HepG2 (cell line): ENCODE measurements at regions not wholly inside any gene's neighbourhood (a gene's known extent, or its start where the extent isn't known, plus 50 kb on each side); places are given as distances from the start of the nearest gene placed in this dataset.

Experiments
- ATAC-seq: fragments of 200-7000 bp; cut with Tn5 transposase; 3 replicates; pipeline ENCODE4 v1.9.1; 2020; ENCODE audit warnings: mild to moderate bottlenecking, moderate library complexity
- BruUV-seq: library from RNA; stranded (reverse); fragments of 400-500 nt; replicated peaks from 2 replicates; lab custom pipeline; 2021; lab: Mats Ljungman, UMichigan
- CTCF ChIA-PET: fragments of 300-600 bp; formaldehyde crosslinking; extraction: SDS; loops from one replicate; lab custom pipeline; 2021; ENCODE audit warnings: low total read pairs, inconsistent platforms, low intra/inter-chr PET ratio; lab: Yijun Ruan, JAX
- POLR2A ChIA-PET: fragments of 350-600 bp; sonication (Branson Sonifier 250); formaldehyde crosslinking; loops from one replicate; lab custom pipeline; 2020; ENCODE audit warnings: antibody characterized with exemption, inconsistent platforms; lab: Yijun Ruan, JAX
- DNase-seq: peaks from one replicate; pipeline ENCODE4 v3.0.0-alpha.2; 2015; ENCODE audit warnings: low spot score
- FAIRE-seq: peaks from 3 replicates; lab custom pipeline; 2011; peaks lifted over from hg19 to GRCh38; lab: Jason Lieb, UNC
- H2AFZ ChIP-seq: one replicate; pipeline ENCODE4 v1.6.1; 2011; ENCODE audit warnings: low read length, inconsistent platforms
- H3K27ac ChIP-seq: fragments of 300-600 bp; 3 replicates; pipeline ENCODE4 v1.8.0; 2011; ENCODE audit warnings: mixed run types, mild to moderate bottlenecking, mixed read lengths, low read length, inconsistent platforms; ENCODE audit not compliant: insufficient read depth; ENCODE audit errors: extremely low read length
- H3K27me3 ChIP-seq, 2 experiments: fragments of 200-600 bp in 1 of 2; 2 replicates in 1 of 2; 3 replicates in 1 of 2; pipeline versions ENCODE4 v1.6.0 to v1.8.0; 2011; ENCODE audit warnings: low read length in 2 of 2, mild to moderate bottlenecking in 2 of 2, moderate library complexity in 2 of 2, inconsistent platforms in 1 of 2; ENCODE audit not compliant: insufficient read depth in 2 of 2, control insufficient read depth in 1 of 2
- H3K36me3 ChIP-seq, 2 experiments: fragments of 200-600 bp in 1 of 2; replicated peaks in 1 of 2; 2 replicates in 1 of 2; 3 replicates in 1 of 2; pipeline versions ENCODE4 v1.5.1 to v1.8.0; 2011; ENCODE audit warnings: low read length in 2 of 2, inconsistent platforms in 1 of 2; ENCODE audit not compliant: insufficient read depth in 2 of 2, control insufficient read depth in 1 of 2
- H3K4me1 ChIP-seq: 2 replicates; pipeline ENCODE4 v1.5.1; 2012; ENCODE audit warnings: low read length, inconsistent platforms; ENCODE audit not compliant: insufficient read depth
- H3K4me2 ChIP-seq: 2 replicates; pipeline ENCODE4 v1.6.0; 2011; ENCODE audit warnings: low read depth, low read length, inconsistent platforms
- H3K4me3 ChIP-seq, 3 experiments: fragments of 200-600 bp in 1 of 3; sonication (generic), shearing (Covaris generic) in 1 of 3; replicated peaks in 1 of 3; 2 replicates each; pipeline ENCODE4 v1.5.1; 2011 to 2016; ENCODE audit warnings: low read length in 3 of 3, inconsistent platforms in 2 of 3, low read depth in 2 of 3, mild to moderate bottlenecking in 2 of 3, control low read depth in 1 of 3, mixed read lengths in 1 of 3; ENCODE audit not compliant: insufficient read depth in 1 of 3
- H3K79me2 ChIP-seq: one replicate; pipeline ENCODE4 v1.6.1; 2011; ENCODE audit warnings: low read length, inconsistent platforms; ENCODE audit not compliant: insufficient read depth
- H3K9ac ChIP-seq: 2 replicates; pipeline ENCODE4 v1.6.0; 2011; ENCODE audit warnings: mild to moderate bottlenecking, low read depth, low read length, inconsistent platforms; ENCODE audit not compliant: insufficient read depth
- H3K9me3 ChIP-seq: 2 replicates; pipeline ENCODE4 v1.5.1; 2012; ENCODE audit warnings: mild to moderate bottlenecking, low read length
- H4K20me1 ChIP-seq: 2 replicates; pipeline ENCODE4 v1.6.0; 2011; ENCODE audit warnings: inconsistent platforms, mild to moderate bottlenecking, low read length, moderate library complexity; ENCODE audit not compliant: insufficient read depth
- ASH2L ChIP-seq: fragments of 300-600, 200-600 bp; sonication (generic); IDR thresholded peaks from 2 replicates; pipeline ENCODE4 v1.7.0; 2017; ENCODE audit warnings: low read depth, mild to moderate bottlenecking, moderate library complexity, mixed read lengths, low read length; ENCODE audit not compliant: insufficient read length
- ATRX ChIP-seq: sonication (generic); formaldehyde crosslinking; IDR thresholded peaks from 2 replicates; pipeline ENCODE4 v1.4.0; 2020; ENCODE audit warnings: missing genetic modification reagents, borderline replicate concordance
- JDP2 ChIP-seq: sonication (generic); formaldehyde crosslinking; IDR thresholded peaks from 2 replicates; pipeline ENCODE4 v1.8.1; 2022; ENCODE audit warnings: missing genetic modification reagents, borderline replicate concordance
- NCOA5 ChIP-seq: sonication (generic); formaldehyde crosslinking; IDR thresholded peaks from 2 replicates; pipeline ENCODE4 v1.4.0; 2020; ENCODE audit warnings: missing genetic modification reagents
- PTBP1 ChIP-seq: fragments of 200-400 bp; formaldehyde crosslinking; IDR thresholded peaks from 2 replicates; pipeline ENCODE4 v1.6.1; 2018; ENCODE audit warnings: low read length, low read depth; ENCODE audit not compliant: poor library complexity, severe bottlenecking
- RBAK ChIP-seq: sonication (generic); formaldehyde crosslinking; IDR thresholded peaks from 2 replicates; pipeline ENCODE4 v1.5.1; 2020; ENCODE audit warnings: mild to moderate bottlenecking, missing genetic modification reagents
- YY1 ChIP-seq: IDR thresholded peaks from 2 replicates; pipeline ENCODE4 v1.6.1; 2011; ENCODE audit warnings: low read length, low read depth, moderate library complexity, mild to moderate bottlenecking; ENCODE audit not compliant: insufficient read depth, insufficient replicate concordance
- ZFP36L2 ChIP-seq: sonication (generic); formaldehyde crosslinking; IDR thresholded peaks from 2 replicates; pipeline ENCODE4 v1.4.0; 2020; ENCODE audit warnings: missing genetic modification reagents
- ZNF20 ChIP-seq: sonication (generic); formaldehyde crosslinking; IDR thresholded peaks from 2 replicates; pipeline ENCODE4 v1.4.0; 2020; ENCODE audit warnings: mild to moderate bottlenecking, moderate library complexity, missing genetic modification reagents
- ZNF282 ChIP-seq: fragments of 450-650 bp; IDR thresholded peaks from 2 replicates; pipeline ENCODE4 v1.6.1; 2018; ENCODE audit not compliant: partially characterized antibody
- ZNF331 ChIP-seq: sonication (generic); formaldehyde crosslinking; IDR thresholded peaks from 2 replicates; pipeline ENCODE4 v1.4.0; 2020; ENCODE audit warnings: missing genetic modification reagents
- ZNF337 ChIP-seq: sonication (generic); formaldehyde crosslinking; IDR thresholded peaks from 2 replicates; pipeline ENCODE4 v1.5.1; 2020; ENCODE audit warnings: missing genetic modification reagents, low read depth, mild to moderate bottlenecking, borderline replicate concordance
- ZNF530 ChIP-seq: sonication (generic); formaldehyde crosslinking; IDR thresholded peaks from 2 replicates; pipeline ENCODE4 v1.5.0; 2020; ENCODE audit warnings: low read depth, mild to moderate bottlenecking, missing genetic modification reagents
- ZNF552 ChIP-seq: sonication (generic); formaldehyde crosslinking; IDR thresholded peaks from 2 replicates; pipeline ENCODE4 v1.9.0; 2022; ENCODE audit warnings: missing genetic modification reagents, mild to moderate bottlenecking, borderline replicate concordance
- ZNF878 ChIP-seq: sonication (generic); formaldehyde crosslinking; IDR thresholded peaks from 2 replicates; pipeline ENCODE4 v1.8.1; 2023; ENCODE audit warnings: mild to moderate bottlenecking, missing genetic modification reagents, moderate library complexity
- WGBS: methylation state at CpG from one replicate; pipeline ENCODE4 v1.1.6; 2017; ENCODE audit warnings: low lambda C conversion rate; 5-methylcytosine and 5-hydroxymethylcytosine counted together
- in situ Hi-C: cut with HindIII; loops from 2 replicates; pipeline ENCODE4 v1.10.0; 2017; ENCODE audit warnings: low pct_unique_long_range_greater_than_20kb; ENCODE audit not compliant: extremely low pct_ligation_motif_present
- intact Hi-C: fragments of 100-400 bp; cut with micrococcal nuclease; formaldehyde crosslinking; loops from one replicate; pipeline ENCODE4 v1.10.0; 2022; ENCODE audit not compliant: unreplicated experiment
- TF ChIP-seq, protein P1 (sequence below): sonication (generic); formaldehyde crosslinking; IDR thresholded peaks from 2 replicates; pipeline ENCODE4 v1.8.1; 2022; ENCODE audit warnings: mild to moderate bottlenecking, missing genetic modification reagents
- TF ChIP-seq, protein P2 (sequence below): sonication (generic); formaldehyde crosslinking; conservative IDR thresholded peaks from 2 replicates; pipeline ENCODE4 v1.4.0; 2020; ENCODE audit warnings: missing genetic modification reagents
- TF ChIP-seq, protein P3 (sequence below), 2 experiments: fragments of 450-650 bp in 1 of 2; sonication (generic) in 1 of 2; formaldehyde crosslinking; IDR thresholded peaks; 2 replicates each; pipeline versions ENCODE4 v1.5.0 to v1.8.0; 2020 to 2022; ENCODE audit warnings: mild to moderate bottlenecking in 1 of 2, missing genetic modification reagents in 1 of 2
- TF ChIP-seq, protein P4 (sequence below): sonication (generic); formaldehyde crosslinking; IDR thresholded peaks from 2 replicates; pipeline ENCODE4 v1.8.0; 2022; ENCODE audit warnings: missing genetic modification reagents, low read depth, mild to moderate bottlenecking, borderline replicate concordance
- TF ChIP-seq, protein P5 (sequence below): sonication (generic); formaldehyde crosslinking; IDR thresholded peaks from 2 replicates; pipeline ENCODE4 v1.5.0; 2020; ENCODE audit warnings: missing genetic modification reagents, mild to moderate bottlenecking, borderline replicate concordance

DNA sequence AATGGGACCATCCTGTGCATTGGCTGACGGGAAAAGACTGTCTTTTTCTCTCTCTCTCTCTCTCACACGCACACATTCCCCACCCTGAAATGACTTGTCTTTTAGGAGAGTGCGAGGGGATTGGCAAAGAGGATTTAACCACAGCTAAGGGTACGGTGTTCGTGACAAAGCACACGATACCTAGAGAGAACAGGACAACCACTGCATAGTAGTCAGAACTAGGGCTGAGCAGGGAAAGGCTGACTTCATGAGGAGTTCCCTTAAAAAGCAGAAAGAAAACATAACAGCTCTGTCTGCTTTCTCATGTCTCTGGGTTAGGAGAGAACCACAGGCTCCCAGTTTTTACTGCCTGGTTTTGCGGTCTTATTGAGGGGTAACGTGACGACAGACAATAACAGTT lies 742.8 kb upstream of the SOX9 start:
- H3K4me1 ChIP-seq, result no peaks in the 10 kb centered on the region
- H3K27me3 ChIP-seq, result no peaks in the 10 kb centered on the region; a peak in 1 of 5 replicates
- H3K9me3 ChIP-seq, result peaks cover 24% of the 10 kb centered on the region
- no peak overlapping the region for H3K9ac ChIP-seq
- no peaks in the 10 kb centered on the region for H3K79me2 ChIP-seq
- H3K36me3 ChIP-seq, result no peaks in the 10 kb centered on the region
- 37% methylated on average over 9 of the region's 9 CpGs for WGBS
- FAIRE-seq (no peak), ATAC-seq (no peak), DNase-seq (no peak)
- intact Hi-C loops, result no loop called here
- CTCF ChIA-PET, result no interaction called here
- no peak overlapping the region for H3K4me3 ChIP-seq
- no peak overlapping the region for H2AFZ ChIP-seq
- POLR2A ChIA-PET, result no interaction called here
- no TSS peak for BruUV-seq
- in situ Hi-C loops, result no loop called here
- no peaks in the 10 kb centered on the region for H4K20me1 ChIP-seq
- no peak overlapping the region for H3K27ac ChIP-seq
- H3K4me2 ChIP-seq, result no peak overlapping the region
- TF ChIP-seq ATRX (CRISPR knock-in tag) (no peak), RBAK (no peak), JDP2 (CRISPR knock-in tag) (no peak), YY1 (no peak), ZNF878 (CRISPR knock-in tag) (no peak), ZNF282 (no peak), ZNF20 (CRISPR knock-in tag) (no peak), ZNF552 (CRISPR knock-in tag) (no peak), ZNF337 (CRISPR knock-in tag) (no peak), ZNF530 (CRISPR knock-in tag) (no peak), ZNF331 (CRISPR knock-in tag) (no peak), PTBP1 (no peak), NCOA5 (CRISPR knock-in tag) (no peak), ZFP36L2 (CRISPR knock-in tag) (no peak), ASH2L (no peak)
- TF ChIP-seq, protein P1, sequence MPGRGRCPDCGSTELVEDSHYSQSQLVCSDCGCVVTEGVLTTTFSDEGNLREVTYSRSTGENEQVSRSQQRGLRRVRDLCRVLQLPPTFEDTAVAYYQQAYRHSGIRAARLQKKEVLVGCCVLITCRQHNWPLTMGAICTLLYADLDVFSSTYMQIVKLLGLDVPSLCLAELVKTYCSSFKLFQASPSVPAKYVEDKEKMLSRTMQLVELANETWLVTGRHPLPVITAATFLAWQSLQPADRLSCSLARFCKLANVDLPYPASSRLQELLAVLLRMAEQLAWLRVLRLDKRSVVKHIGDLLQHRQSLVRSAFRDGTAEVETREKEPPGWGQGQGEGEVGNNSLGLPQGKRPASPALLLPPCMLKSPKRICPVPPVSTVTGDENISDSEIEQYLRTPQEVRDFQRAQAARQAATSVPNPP (CRISPR knock-in tag), result no peak
- TF ChIP-seq, protein P2, sequence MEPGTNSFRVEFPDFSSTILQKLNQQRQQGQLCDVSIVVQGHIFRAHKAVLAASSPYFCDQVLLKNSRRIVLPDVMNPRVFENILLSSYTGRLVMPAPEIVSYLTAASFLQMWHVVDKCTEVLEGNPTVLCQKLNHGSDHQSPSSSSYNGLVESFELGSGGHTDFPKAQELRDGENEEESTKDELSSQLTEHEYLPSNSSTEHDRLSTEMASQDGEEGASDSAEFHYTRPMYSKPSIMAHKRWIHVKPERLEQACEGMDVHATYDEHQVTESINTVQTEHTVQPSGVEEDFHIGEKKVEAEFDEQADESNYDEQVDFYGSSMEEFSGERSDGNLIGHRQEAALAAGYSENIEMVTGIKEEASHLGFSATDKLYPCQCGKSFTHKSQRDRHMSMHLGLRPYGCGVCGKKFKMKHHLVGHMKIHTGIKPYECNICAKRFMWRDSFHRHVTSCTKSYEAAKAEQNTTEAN (CRISPR knock-in tag), result no peak
- TF ChIP-seq, protein P3, sequence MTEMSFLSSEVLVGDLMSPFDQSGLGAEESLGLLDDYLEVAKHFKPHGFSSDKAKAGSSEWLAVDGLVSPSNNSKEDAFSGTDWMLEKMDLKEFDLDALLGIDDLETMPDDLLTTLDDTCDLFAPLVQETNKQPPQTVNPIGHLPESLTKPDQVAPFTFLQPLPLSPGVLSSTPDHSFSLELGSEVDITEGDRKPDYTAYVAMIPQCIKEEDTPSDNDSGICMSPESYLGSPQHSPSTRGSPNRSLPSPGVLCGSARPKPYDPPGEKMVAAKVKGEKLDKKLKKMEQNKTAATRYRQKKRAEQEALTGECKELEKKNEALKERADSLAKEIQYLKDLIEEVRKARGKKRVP (CRISPR knock-in tag; IDR thresholded peaks at IDR 0.05), result no peak
- TF ChIP-seq, protein P4, sequence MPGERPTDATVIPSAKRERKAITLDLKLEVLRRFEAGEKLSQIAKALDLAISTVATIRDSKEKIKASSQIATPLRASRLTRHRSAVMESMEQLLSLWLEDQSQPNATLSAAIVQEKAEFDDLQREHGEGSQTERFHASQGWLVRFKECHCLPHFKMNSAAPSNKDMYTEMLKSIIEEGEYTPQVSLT (CRISPR knock-in tag), result no peak
- TF ChIP-seq, protein P5, sequence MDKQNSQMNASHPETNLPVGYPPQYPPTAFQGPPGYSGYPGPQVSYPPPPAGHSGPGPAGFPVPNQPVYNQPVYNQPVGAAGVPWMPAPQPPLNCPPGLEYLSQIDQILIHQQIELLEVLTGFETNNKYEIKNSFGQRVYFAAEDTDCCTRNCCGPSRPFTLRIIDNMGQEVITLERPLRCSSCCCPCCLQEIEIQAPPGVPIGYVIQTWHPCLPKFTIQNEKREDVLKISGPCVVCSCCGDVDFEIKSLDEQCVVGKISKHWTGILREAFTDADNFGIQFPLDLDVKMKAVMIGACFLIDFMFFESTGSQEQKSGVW (CRISPR knock-in tag), result no peak
